ENCODE measurements at regions not wholly inside any gene's neighbourhood (a gene's known extent, or its start where the extent isn't known, plus 50 kb on each side); places are given as distances from the start of the nearest gene placed in this dataset.

DNA sequence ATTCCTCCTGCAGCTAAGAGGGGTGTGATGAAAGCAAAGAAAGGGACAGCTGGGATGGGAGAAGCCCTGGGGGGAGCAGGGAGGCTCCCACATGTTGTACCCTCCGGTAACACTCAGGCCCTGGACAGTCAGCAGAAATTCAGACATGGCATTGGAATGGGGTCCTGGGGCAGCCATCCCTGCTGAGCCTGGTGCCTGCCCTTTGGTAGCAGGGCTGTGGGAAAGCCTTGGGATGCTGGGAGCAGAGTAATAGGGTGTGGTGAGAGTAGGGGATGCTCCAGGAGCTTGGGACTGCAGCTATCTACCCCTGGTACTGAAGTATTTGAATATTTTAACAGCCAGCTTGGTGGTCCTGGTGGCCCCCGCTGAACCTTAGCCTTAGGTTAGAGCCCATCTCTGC, 56.8 kb downstream of the FAM241B start:
- TF ChIP-seq CTCF (conservative IDR thresholded peaks at IDR 0.05; ENCODE audit: low read length) (no peak), EZH2phosphoT487 (IDR thresholded peaks at IDR 0.05; ENCODE audit: borderline replicate concordance) (no peak)
